ENCODE measurements at regions not wholly inside any gene's neighbourhood (a gene's known extent, or its start where the extent isn't known, plus 50 kb on each side); places are given as distances from the start of the nearest gene placed in this dataset.

DNA sequence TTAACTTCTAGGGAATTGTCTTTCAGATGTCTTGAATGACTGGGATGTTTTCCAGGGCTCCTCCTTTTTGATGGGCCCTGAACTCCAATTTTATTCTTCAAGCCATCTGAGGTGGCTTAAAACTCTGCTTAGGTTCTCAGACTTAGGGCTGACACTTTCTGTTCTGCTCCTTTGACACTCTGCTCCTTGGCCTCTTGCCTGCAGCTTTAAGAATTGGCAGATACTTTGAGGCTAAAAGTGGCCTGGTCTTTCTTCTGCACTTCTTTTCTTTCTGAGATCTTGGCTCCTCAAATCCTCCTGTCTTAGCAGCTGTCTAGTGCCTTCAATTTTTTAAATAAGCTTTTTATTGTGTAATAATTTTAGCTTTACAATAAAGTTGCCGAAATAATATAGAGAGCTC, 294.6 kb downstream of the RPS6KC1 start:
- TF ChIP-seq, protein P1, sequence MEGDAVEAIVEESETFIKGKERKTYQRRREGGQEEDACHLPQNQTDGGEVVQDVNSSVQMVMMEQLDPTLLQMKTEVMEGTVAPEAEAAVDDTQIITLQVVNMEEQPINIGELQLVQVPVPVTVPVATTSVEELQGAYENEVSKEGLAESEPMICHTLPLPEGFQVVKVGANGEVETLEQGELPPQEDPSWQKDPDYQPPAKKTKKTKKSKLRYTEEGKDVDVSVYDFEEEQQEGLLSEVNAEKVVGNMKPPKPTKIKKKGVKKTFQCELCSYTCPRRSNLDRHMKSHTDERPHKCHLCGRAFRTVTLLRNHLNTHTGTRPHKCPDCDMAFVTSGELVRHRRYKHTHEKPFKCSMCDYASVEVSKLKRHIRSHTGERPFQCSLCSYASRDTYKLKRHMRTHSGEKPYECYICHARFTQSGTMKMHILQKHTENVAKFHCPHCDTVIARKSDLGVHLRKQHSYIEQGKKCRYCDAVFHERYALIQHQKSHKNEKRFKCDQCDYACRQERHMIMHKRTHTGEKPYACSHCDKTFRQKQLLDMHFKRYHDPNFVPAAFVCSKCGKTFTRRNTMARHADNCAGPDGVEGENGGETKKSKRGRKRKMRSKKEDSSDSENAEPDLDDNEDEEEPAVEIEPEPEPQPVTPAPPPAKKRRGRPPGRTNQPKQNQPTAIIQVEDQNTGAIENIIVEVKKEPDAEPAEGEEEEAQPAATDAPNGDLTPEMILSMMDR (IDR thresholded peaks at IDR 0.05 in 4 of 5, conservative IDR thresholded peaks at IDR 0.05 in 1 of 5) = no peak
- no peak for TF ChIP-seq POLR2A (IDR thresholded peaks at IDR 0.05)
